Prostate gland (tissue), 2 donors: ENCODE measurements at regions not wholly inside any gene's neighbourhood (a gene's known extent, or its start where the extent isn't known, plus 50 kb on each side); places are given as distances from the start of the nearest gene placed in this dataset.

Source experiments
- CTCF ChIP-seq, 4 experiments: fragments of 200-600 bp in 2 of 4; fragments of 450-650 bp in 2 of 4; sonication (generic) in 2 of 4; IDR thresholded peaks; 1 replicate in 3 of 4; 2 replicates in 1 of 4; pipeline ENCODE4 v1.5.1; 2016 to 2019; ENCODE audit warnings: antibody characterized with exemption in 4 of 4, mild to moderate bottlenecking in 2 of 4, moderate library complexity in 2 of 4
- POLR2A ChIP-seq: fragments of 450-650 bp; IDR thresholded peaks from one replicate; pipeline ENCODE4 v1.6.1; 2016; ENCODE audit warnings: antibody characterized with exemption, mild to moderate bottlenecking
- POLR2AphosphoS5 ChIP-seq: sonication (generic); formaldehyde crosslinking; IDR thresholded peaks from one replicate; pipeline ENCODE4 v1.6.1; 2017; ENCODE audit warnings: antibody characterized with exemption

- TF ChIP-seq POLR2A (no peak), CTCF (IDR thresholded peaks at IDR 0.05) (no peak), POLR2AphosphoS5 (no peak)
These were observed 545.9 kb upstream of the ZFP42 start for GRCh38 chr4:187449702-187450101.
